K562 (cell line): ENCODE measurements at regions not wholly inside any gene's neighbourhood (a gene's known extent, or its start where the extent isn't known, plus 50 kb on each side); places are given as distances from the start of the nearest gene placed in this dataset.

Experiments
- BRCA1 ChIP-seq, 2 experiments: fragments of 450-650 bp in 1 of 2; sonication (generic) in 1 of 2; formaldehyde crosslinking in 1 of 2; IDR thresholded peaks; 2 replicates each; pipeline versions ENCODE4 v1.5.0 to v1.6.1; 2017 to 2020; ENCODE audit warnings: mild to moderate bottlenecking in 1 of 2, missing genetic modification reagents in 1 of 2
- HCFC1 ChIP-seq: IDR thresholded peaks from 2 replicates; pipeline ENCODE4 v1.6.1; 2012; ENCODE audit warnings: low read depth, low read length, improper control_type of control experiment
- HSF4 ChIP-seq: fragments of 250-450 bp; sonication (Bioruptor Pico); IDR thresholded peaks from 2 replicates; pipeline ENCODE4 v2.1.2; 2022; ENCODE audit warnings: mild to moderate bottlenecking, moderate library complexity, borderline replicate concordance
- NCOA1 ChIP-seq: fragments of 450-650 bp; IDR thresholded peaks from 2 replicates; pipeline ENCODE4 v1.6.1; 2016; ENCODE audit warnings: low read depth
- NEUROD1 ChIP-seq: fragments of 150-350 bp; IDR thresholded peaks from 2 replicates; pipeline ENCODE4 v1.6.1; 2014; ENCODE audit warnings: borderline replicate concordance, low read length, low read depth; ENCODE audit not compliant: partially characterized antibody
- NR2C1 ChIP-seq, 2 experiments: fragments of 450-650 bp; IDR thresholded peaks; 2 replicates each; pipeline ENCODE4 v1.6.1; 2017; ENCODE audit warnings: mild to moderate bottlenecking in 2 of 2, antibody characterized with exemption in 1 of 2, inconsistent platforms in 1 of 2, missing compliant biosample characterization in 1 of 2, missing genetic modification characterization in 1 of 2
- POLR2AphosphoS5 ChIP-seq: IDR thresholded peaks from 2 replicates; pipeline ENCODE4 v1.6.1; 2011; ENCODE audit warnings: mild to moderate bottlenecking, low read depth, low read length, moderate library complexity; ENCODE audit not compliant: control insufficient read depth, insufficient read depth
- ZKSCAN1 ChIP-seq: fragments of 150-350 bp; IDR thresholded peaks from 2 replicates; pipeline ENCODE4 v1.6.1; 2016; ENCODE audit warnings: low read depth, low read length
- ZNF282 ChIP-seq: sonication (generic); formaldehyde crosslinking; IDR thresholded peaks from 2 replicates; pipeline ENCODE4 v1.8.1; 2023; ENCODE audit warnings: missing genetic modification reagents
- ZNF717 ChIP-seq: fragments of 250-450 bp; sonication (Bioruptor Pico); IDR thresholded peaks from 2 replicates; pipeline ENCODE4 v1.5.0; 2021
- TF ChIP-seq, protein P1 (sequence below): fragments of 250-450 bp; sonication (Bioruptor Pico); IDR thresholded peaks from 2 replicates; pipeline ENCODE4 v1.4.0; 2020; ENCODE audit warnings: mild to moderate bottlenecking, moderate library complexity
- TF ChIP-seq, protein P2 (sequence below), 2 experiments: fragments of 250-450 bp in 1 of 2; fragments of 450-650 bp in 1 of 2; sonication (Bioruptor Pico) in 1 of 2; IDR thresholded peaks; 2 replicates each; pipeline versions ENCODE4 v1.6.1 to v1.8.0; 2016 to 2021; ENCODE audit warnings: mild to moderate bottlenecking in 2 of 2, moderate library complexity in 2 of 2, missing compliant biosample characterization in 1 of 2, missing genetic modification characterization in 1 of 2
- TF ChIP-seq, protein P3 (sequence below): fragments of 450-650 bp; IDR thresholded peaks from 2 replicates; pipeline ENCODE4 v1.6.1; 2016; ENCODE audit warnings: mild to moderate bottlenecking, moderate library complexity

DNA sequence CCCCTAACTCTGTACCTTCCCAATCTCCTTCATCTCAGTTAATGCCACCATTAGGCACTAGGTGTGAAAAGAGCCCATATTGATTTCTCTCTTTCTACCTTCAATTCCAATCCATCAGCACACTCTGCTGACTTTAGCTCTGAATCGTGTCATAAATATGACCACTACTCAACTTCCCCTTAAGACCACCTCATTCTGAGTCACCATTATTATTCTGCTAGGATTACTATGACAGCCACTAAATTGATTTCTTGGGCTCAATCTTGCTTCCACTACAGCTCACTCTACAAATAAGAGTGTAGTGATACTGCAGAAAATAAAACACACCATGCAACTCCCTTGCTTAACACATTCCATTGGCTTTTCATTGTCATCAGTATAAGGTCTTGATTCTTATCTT lies 1449.0 kb upstream of the FLRT2 start (continued):
- TF ChIP-seq, protein P1, sequence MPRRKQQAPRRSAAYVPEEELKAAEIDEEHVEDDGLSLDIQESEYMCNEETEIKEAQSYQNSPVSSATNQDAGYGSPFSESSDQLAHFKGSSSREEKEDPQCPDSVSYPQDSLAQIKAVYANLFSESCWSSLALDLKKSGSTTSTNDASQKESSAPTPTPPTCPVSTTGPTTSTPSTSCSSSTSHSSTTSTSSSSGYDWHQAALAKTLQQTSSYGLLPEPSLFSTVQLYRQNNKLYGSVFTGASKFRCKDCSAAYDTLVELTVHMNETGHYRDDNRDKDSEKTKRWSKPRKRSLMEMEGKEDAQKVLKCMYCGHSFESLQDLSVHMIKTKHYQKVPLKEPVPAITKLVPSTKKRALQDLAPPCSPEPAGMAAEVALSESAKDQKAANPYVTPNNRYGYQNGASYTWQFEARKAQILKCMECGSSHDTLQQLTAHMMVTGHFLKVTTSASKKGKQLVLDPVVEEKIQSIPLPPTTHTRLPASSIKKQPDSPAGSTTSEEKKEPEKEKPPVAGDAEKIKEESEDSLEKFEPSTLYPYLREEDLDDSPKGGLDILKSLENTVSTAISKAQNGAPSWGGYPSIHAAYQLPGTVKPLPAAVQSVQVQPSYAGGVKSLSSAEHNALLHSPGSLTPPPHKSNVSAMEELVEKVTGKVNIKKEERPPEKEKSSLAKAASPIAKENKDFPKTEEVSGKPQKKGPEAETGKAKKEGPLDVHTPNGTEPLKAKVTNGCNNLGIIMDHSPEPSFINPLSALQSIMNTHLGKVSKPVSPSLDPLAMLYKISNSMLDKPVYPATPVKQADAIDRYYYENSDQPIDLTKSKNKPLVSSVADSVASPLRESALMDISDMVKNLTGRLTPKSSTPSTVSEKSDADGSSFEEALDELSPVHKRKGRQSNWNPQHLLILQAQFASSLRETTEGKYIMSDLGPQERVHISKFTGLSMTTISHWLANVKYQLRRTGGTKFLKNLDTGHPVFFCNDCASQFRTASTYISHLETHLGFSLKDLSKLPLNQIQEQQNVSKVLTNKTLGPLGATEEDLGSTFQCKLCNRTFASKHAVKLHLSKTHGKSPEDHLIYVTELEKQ (CRISPR knock-in tag) = no peak
- TF ChIP-seq, protein P2, sequence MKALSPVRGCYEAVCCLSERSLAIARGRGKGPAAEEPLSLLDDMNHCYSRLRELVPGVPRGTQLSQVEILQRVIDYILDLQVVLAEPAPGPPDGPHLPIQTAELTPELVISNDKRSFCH (CRISPR knock-in tag; IDR thresholded peaks at IDR 0.05) = no peak
- TF ChIP-seq, protein P2 (tag; IDR thresholded peaks at IDR 0.05) = no peak
- TF ChIP-seq NCOA1 = no peak
- TF ChIP-seq NEUROD1 = no peak
- TF ChIP-seq HSF4 = no peak
- TF ChIP-seq, protein P3, sequence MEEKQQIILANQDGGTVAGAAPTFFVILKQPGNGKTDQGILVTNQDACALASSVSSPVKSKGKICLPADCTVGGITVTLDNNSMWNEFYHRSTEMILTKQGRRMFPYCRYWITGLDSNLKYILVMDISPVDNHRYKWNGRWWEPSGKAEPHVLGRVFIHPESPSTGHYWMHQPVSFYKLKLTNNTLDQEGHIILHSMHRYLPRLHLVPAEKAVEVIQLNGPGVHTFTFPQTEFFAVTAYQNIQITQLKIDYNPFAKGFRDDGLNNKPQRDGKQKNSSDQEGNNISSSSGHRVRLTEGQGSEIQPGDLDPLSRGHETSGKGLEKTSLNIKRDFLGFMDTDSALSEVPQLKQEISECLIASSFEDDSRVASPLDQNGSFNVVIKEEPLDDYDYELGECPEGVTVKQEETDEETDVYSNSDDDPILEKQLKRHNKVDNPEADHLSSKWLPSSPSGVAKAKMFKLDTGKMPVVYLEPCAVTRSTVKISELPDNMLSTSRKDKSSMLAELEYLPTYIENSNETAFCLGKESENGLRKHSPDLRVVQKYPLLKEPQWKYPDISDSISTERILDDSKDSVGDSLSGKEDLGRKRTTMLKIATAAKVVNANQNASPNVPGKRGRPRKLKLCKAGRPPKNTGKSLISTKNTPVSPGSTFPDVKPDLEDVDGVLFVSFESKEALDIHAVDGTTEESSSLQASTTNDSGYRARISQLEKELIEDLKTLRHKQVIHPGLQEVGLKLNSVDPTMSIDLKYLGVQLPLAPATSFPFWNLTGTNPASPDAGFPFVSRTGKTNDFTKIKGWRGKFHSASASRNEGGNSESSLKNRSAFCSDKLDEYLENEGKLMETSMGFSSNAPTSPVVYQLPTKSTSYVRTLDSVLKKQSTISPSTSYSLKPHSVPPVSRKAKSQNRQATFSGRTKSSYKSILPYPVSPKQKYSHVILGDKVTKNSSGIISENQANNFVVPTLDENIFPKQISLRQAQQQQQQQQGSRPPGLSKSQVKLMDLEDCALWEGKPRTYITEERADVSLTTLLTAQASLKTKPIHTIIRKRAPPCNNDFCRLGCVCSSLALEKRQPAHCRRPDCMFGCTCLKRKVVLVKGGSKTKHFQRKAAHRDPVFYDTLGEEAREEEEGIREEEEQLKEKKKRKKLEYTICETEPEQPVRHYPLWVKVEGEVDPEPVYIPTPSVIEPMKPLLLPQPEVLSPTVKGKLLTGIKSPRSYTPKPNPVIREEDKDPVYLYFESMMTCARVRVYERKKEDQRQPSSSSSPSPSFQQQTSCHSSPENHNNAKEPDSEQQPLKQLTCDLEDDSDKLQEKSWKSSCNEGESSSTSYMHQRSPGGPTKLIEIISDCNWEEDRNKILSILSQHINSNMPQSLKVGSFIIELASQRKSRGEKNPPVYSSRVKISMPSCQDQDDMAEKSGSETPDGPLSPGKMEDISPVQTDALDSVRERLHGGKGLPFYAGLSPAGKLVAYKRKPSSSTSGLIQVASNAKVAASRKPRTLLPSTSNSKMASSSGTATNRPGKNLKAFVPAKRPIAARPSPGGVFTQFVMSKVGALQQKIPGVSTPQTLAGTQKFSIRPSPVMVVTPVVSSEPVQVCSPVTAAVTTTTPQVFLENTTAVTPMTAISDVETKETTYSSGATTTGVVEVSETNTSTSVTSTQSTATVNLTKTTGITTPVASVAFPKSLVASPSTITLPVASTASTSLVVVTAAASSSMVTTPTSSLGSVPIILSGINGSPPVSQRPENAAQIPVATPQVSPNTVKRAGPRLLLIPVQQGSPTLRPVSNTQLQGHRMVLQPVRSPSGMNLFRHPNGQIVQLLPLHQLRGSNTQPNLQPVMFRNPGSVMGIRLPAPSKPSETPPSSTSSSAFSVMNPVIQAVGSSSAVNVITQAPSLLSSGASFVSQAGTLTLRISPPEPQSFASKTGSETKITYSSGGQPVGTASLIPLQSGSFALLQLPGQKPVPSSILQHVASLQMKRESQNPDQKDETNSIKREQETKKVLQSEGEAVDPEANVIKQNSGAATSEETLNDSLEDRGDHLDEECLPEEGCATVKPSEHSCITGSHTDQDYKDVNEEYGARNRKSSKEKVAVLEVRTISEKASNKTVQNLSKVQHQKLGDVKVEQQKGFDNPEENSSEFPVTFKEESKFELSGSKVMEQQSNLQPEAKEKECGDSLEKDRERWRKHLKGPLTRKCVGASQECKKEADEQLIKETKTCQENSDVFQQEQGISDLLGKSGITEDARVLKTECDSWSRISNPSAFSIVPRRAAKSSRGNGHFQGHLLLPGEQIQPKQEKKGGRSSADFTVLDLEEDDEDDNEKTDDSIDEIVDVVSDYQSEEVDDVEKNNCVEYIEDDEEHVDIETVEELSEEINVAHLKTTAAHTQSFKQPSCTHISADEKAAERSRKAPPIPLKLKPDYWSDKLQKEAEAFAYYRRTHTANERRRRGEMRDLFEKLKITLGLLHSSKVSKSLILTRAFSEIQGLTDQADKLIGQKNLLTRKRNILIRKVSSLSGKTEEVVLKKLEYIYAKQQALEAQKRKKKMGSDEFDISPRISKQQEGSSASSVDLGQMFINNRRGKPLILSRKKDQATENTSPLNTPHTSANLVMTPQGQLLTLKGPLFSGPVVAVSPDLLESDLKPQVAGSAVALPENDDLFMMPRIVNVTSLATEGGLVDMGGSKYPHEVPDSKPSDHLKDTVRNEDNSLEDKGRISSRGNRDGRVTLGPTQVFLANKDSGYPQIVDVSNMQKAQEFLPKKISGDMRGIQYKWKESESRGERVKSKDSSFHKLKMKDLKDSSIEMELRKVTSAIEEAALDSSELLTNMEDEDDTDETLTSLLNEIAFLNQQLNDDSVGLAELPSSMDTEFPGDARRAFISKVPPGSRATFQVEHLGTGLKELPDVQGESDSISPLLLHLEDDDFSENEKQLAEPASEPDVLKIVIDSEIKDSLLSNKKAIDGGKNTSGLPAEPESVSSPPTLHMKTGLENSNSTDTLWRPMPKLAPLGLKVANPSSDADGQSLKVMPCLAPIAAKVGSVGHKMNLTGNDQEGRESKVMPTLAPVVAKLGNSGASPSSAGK = no peak
- TF ChIP-seq POLR2AphosphoS5 = no peak
- TF ChIP-seq NR2C1 (IDR thresholded peaks at IDR 0.05) = no peak
- TF ChIP-seq NR2C1 (tag; IDR thresholded peaks at IDR 0.05) = no peak
- no peak for TF ChIP-seq ZNF717 (CRISPR knock-in tag)
- TF ChIP-seq ZKSCAN1 = no peak
- no peak for TF ChIP-seq BRCA1 (IDR thresholded peaks at IDR 0.05)
- TF ChIP-seq BRCA1 (CRISPR knock-in tag; IDR thresholded peaks at IDR 0.05) = no peak
- TF ChIP-seq HCFC1 = no peak
- no peak for TF ChIP-seq ZNF282 (CRISPR knock-in tag)
